A673 (cell line): ENCODE measurements at regions not wholly inside any gene's neighbourhood (a gene's known extent, or its start where the extent isn't known, plus 50 kb on each side); places are given as distances from the start of the nearest gene placed in this dataset.
"Not testable (repeated sequence)": the region's sequence is repeated elsewhere in the genome, so short reads cannot be mapped to it uniquely, and the experiment has no call there.

ENCODE experiments used
- BruUV-seq: library from RNA; stranded (reverse); fragments of 400-500 nt; replicated peaks from 2 replicates; lab custom pipeline; 2021; lab: Mats Ljungman, UMichigan
- CTCF ChIA-PET: fragments of 300-600 bp; sonication (Branson Sonifier 250); formaldehyde crosslinking; loops from one replicate; lab custom pipeline; 2022; ENCODE audit warnings: antibody characterized with exemption; lab: Charles Lee
- POLR2A ChIA-PET: fragments of 300-600 bp; sonication (Branson Sonifier 250); formaldehyde crosslinking; loops from one replicate; lab custom pipeline; 2022; ENCODE audit warnings: antibody characterized with exemption; ENCODE audit not compliant: low non-redundant PET; lab: Charles Lee
- DNase-seq: peaks from one replicate; pipeline ENCODE4 v3.0.0-alpha.2; 2015; ENCODE audit warnings: low spot score
- H3K27ac ChIP-seq: fragments of 200-600 bp; sonication (generic); 2 replicates; pipeline ENCODE4 v1.5.1; 2016; ENCODE audit warnings: mixed run types, low read depth, mild to moderate bottlenecking, mixed read lengths, antibody characterized with exemption, low read length; ENCODE audit not compliant: poor library complexity, severe bottlenecking
- H3K27me3 ChIP-seq: fragments of 200-600 bp; sonication (generic); replicated peaks from 2 replicates; pipeline ENCODE4 v1.6.1; 2017; ENCODE audit warnings: mixed run types, low read depth, mild to moderate bottlenecking, mixed read lengths, antibody characterized with exemption, low read length; ENCODE audit not compliant: insufficient read depth, poor library complexity
- H3K36me3 ChIP-seq: fragments of 200-600 bp; sonication (generic); 2 replicates; pipeline ENCODE4 v1.6.1; 2016; ENCODE audit warnings: mixed run types, mild to moderate bottlenecking, mixed read lengths, antibody characterized with exemption, low read length; ENCODE audit not compliant: insufficient read depth, poor library complexity, severe bottlenecking
- H3K4me1 ChIP-seq: fragments of 200-600 bp; sonication (generic); 2 replicates; pipeline ENCODE4 v1.6.1; 2017; ENCODE audit warnings: mixed run types, mild to moderate bottlenecking, mixed read lengths, antibody characterized with exemption, low read length; ENCODE audit not compliant: insufficient read depth, poor library complexity, severe bottlenecking
- H3K4me3 ChIP-seq: fragments of 200-600 bp; sonication (generic); 2 replicates; pipeline ENCODE4 v1.5.1; 2016; ENCODE audit warnings: low read depth, mixed run types, mild to moderate bottlenecking, mixed read lengths, low read length; ENCODE audit not compliant: poor library complexity, severe bottlenecking
- H3K9me3 ChIP-seq: fragments of 200-600 bp; sonication (generic); 2 replicates; pipeline ENCODE4 v1.6.1; 2016; ENCODE audit warnings: mixed run types, low read depth, mild to moderate bottlenecking, mixed read lengths, antibody characterized with exemption, low read length; ENCODE audit not compliant: poor library complexity, severe bottlenecking
- CTCF ChIP-seq: fragments of 300-800, 200-600 bp; sonication (generic); conservative IDR thresholded peaks from 2 replicates; pipeline ENCODE4 v1.5.1; 2017; ENCODE audit warnings: low read depth, mild to moderate bottlenecking, antibody characterized with exemption, low read length, moderate library complexity, mixed read lengths
- EZH2 ChIP-seq: fragments of 200-600 bp; sonication (generic); IDR thresholded peaks from 2 replicates; pipeline ENCODE4 v1.6.1; 2017; ENCODE audit warnings: borderline replicate concordance, low read depth, mild to moderate bottlenecking, mixed read lengths, antibody characterized with exemption, low read length; ENCODE audit not compliant: poor library complexity, severe bottlenecking
- intact Hi-C: fragments of 100-400 bp; cut with micrococcal nuclease; formaldehyde crosslinking; loops from one replicate; pipeline ENCODE4 v1.10.0; 2022; ENCODE audit not compliant: unreplicated experiment

GRCh38 chr1:90295534-90295933 is 300.6 kb downstream of the ZNF326 start:
- Histone ChIP-seq H3K4me3 (no peak overlapping the region), H3K27me3 (no peaks in the 10 kb centered on the region), H3K36me3 (no peaks in the 10 kb centered on the region), H3K4me1 (peaks cover 57% of the 10 kb centered on the region), H3K27ac (peak overlapping the region; percentile 5), H3K9me3 (no peaks in the 10 kb centered on the region)
- no TSS peak for BruUV-seq
- CTCF ChIA-PET: interaction anchor here (0.7 kb wide), 1 partner anchor 1163 kb away, joined by 5 read pairs; no protein-coding TSS in a partner anchor
- TF ChIP-seq EZH2: no peak
- TF ChIP-seq CTCF: peak; percentile 35; the same call in 1 of the 2 replicates
- DNase-seq: peak; percentile 71
- POLR2A ChIA-PET: no interaction called here
- intact Hi-C loops: no loop called here

GRCh38 chr1:90291431-90292216 is 296.7 kb downstream of the ZNF326 start:
- CTCF ChIA-PET: no interaction called here
- peaks cover 60% of the 10 kb centered on the region for H3K4me1 ChIP-seq
- H3K36me3 ChIP-seq: no peaks in the 10 kb centered on the region
- peak overlapping the region; percentile 72 for H3K27ac ChIP-seq
- POLR2A ChIA-PET: no interaction called here
- no TSS peak for BruUV-seq
- DNase-seq: peak; percentile 88
- intact Hi-C loops: no loop called here
- no peaks in the 10 kb centered on the region for H3K27me3 ChIP-seq
- TF ChIP-seq CTCF (no peak), EZH2 (no peak)
- no peaks in the 10 kb centered on the region for H3K9me3 ChIP-seq
- no peak overlapping the region for H3K4me3 ChIP-seq

- Histone ChIP-seq H3K36me3 (no peaks in the 10 kb centered on the region), H3K27me3 (no peaks in the 10 kb centered on the region), H3K4me1 (peaks cover 16% of the 10 kb centered on the region), H3K9me3 (no peaks in the 10 kb centered on the region), H3K4me3 (no peak overlapping the region), H3K27ac (no peak overlapping the region)
- intact Hi-C loops: no loop called here
- BruUV-seq: no TSS peak
- ChIA-PET POLR2A (no interaction called here), CTCF (no interaction called here)
- DNase-seq: no peak
- TF ChIP-seq EZH2 (no peak), CTCF (no peak)
These were observed 287.9 kb downstream of the ZNF326 start for GRCh38 chr1:90282811-90283210.

GRCh38 chr1:90281886-90282285 is 287.0 kb downstream of the ZNF326 start:
- DNase-seq, H3K36me3 ChIP-seq, H3K27me3 ChIP-seq, H3K9me3 ChIP-seq, POLR2A ChIA-PET, CTCF ChIA-PET, H3K4me3 ChIP-seq, H3K27ac ChIP-seq, intact Hi-C loops, BruUV-seq: not testable (repeated sequence)
- peaks cover 23% of the 10 kb centered on the region for H3K4me1 ChIP-seq
